ENCODE measurements at regions not wholly inside any gene's neighbourhood (a gene's known extent, or its start where the extent isn't known, plus 50 kb on each side); places are given as distances from the start of the nearest gene placed in this dataset.
"Not testable (repeated sequence)": the region's sequence is repeated elsewhere in the genome, so short reads cannot be mapped to it uniquely, and the experiment has no call there.

- peak; percentile 83 for FAIRE-seq
- TF ChIP-seq CTCF (IDR thresholded peaks at IDR 0.05; ENCODE audit: insufficient read depth, low read length, severe bottlenecking): no peak
- no peak overlapping the region for H3K4me3 ChIP-seq (ENCODE audit: low read depth, low read length)
- DNase-seq (ENCODE audit: low read depth): peak; percentile 90
- H3K36me3 ChIP-seq (ENCODE audit: control insufficient read depth, insufficient read depth, low read length): no peaks in the 10 kb centered on the region
- no peaks in the 10 kb centered on the region for H3K27me3 ChIP-seq (ENCODE audit: control insufficient read depth, insufficient read depth, low read length)
Observed at GRCh38 chr14:61145034-61145902, 135.9 kb downstream of the TMEM30B start.

- not testable (repeated sequence) for H3K36me3 ChIP-seq (ENCODE audit: control insufficient read depth, insufficient read depth, low read length); H3K27me3 ChIP-seq (ENCODE audit: control insufficient read depth, insufficient read depth, low read length); FAIRE-seq; DNase-seq (ENCODE audit: low read depth); H3K4me3 ChIP-seq (ENCODE audit: low read depth, low read length)
Observed at GRCh38 chr14:61144117-61145033, 136.8 kb downstream of the TMEM30B start.

GRCh38 chr14:61140872-61141271 is 140.3 kb downstream of the TMEM30B start:
- DNase-seq (ENCODE audit: low read depth) (peak; percentile 71), FAIRE-seq (no peak)
- H3K4me3 ChIP-seq (ENCODE audit: low read depth, low read length): no peak overlapping the region
- TF ChIP-seq CTCF (IDR thresholded peaks at IDR 0.05; ENCODE audit: insufficient read depth, low read length, severe bottlenecking): no peak
- H3K27me3 ChIP-seq (ENCODE audit: control insufficient read depth, insufficient read depth, low read length): no peaks in the 10 kb centered on the region
- H3K36me3 ChIP-seq (ENCODE audit: control insufficient read depth, insufficient read depth, low read length): no peaks in the 10 kb centered on the region

GRCh38 chr14:61140271-61140670 is 140.9 kb downstream of the TMEM30B start:
- H3K27me3 ChIP-seq (ENCODE audit: control insufficient read depth, insufficient read depth, low read length): no peaks in the 10 kb centered on the region
- DNase-seq (ENCODE audit: low read depth) (no peak), FAIRE-seq (no peak)
- TF ChIP-seq CTCF (IDR thresholded peaks at IDR 0.05; ENCODE audit: insufficient read depth, low read length, severe bottlenecking): no peak
- H3K36me3 ChIP-seq (ENCODE audit: control insufficient read depth, insufficient read depth, low read length): no peaks in the 10 kb centered on the region
- no peak overlapping the region for H3K4me3 ChIP-seq (ENCODE audit: low read depth, low read length)

- Histone ChIP-seq H3K36me3 (ENCODE audit: control insufficient read depth, insufficient read depth, low read length) (no peaks in the 10 kb centered on the region), H3K27me3 (ENCODE audit: control insufficient read depth, insufficient read depth, low read length) (no peaks in the 10 kb centered on the region), H3K4me3 (ENCODE audit: low read depth, low read length) (no peak overlapping the region)
- no peak for TF ChIP-seq CTCF (IDR thresholded peaks at IDR 0.05; ENCODE audit: insufficient read depth, low read length, severe bottlenecking)
- DNase-seq (ENCODE audit: low read depth) (no peak), FAIRE-seq (no peak)
Observed at GRCh38 chr14:61139006-61139599, 142.0 kb downstream of the TMEM30B start.

- no peak for FAIRE-seq
Observed at GRCh38 chr14:61132894-61133293, 148.2 kb downstream of the TMEM30B start.

More at GRCh38 chr14:61132894-61133293, 148.2 kb downstream of the TMEM30B start:
- Histone ChIP-seq H3K4me3 (ENCODE audit: low read depth, low read length) (no peak overlapping the region), H3K27me3 (ENCODE audit: control insufficient read depth, insufficient read depth, low read length) (no peaks in the 10 kb centered on the region), H3K36me3 (ENCODE audit: control insufficient read depth, insufficient read depth, low read length) (no peaks in the 10 kb centered on the region)
- DNase-seq (ENCODE audit: low read depth): no peak
- TF ChIP-seq CTCF (IDR thresholded peaks at IDR 0.05; ENCODE audit: insufficient read depth, low read length, severe bottlenecking): no peak
